Large intestine (tissue), 3 donors: ENCODE measurements at regions not wholly inside any gene's neighbourhood (a gene's known extent, or its start where the extent isn't known, plus 50 kb on each side); places are given as distances from the start of the nearest gene placed in this dataset.

Source experiments
- DNase-seq, 2 donors: peaks; one replicate each; pipeline versions ENCODE4 v3.0.0 to v3.0.0-alpha.2; 2013
- H3K27ac ChIP-seq: one replicate; pipeline ENCODE4 v1.5.1; 2013; ENCODE audit warnings: low read length
- H3K27me3 ChIP-seq: 2 replicates; pipeline ENCODE4 v1.6.1; 2013; ENCODE audit warnings: low read length; ENCODE audit not compliant: control insufficient read depth, insufficient read depth
- H3K36me3 ChIP-seq: 2 replicates; pipeline ENCODE4 v1.6.1; 2013; ENCODE audit warnings: low read length; ENCODE audit not compliant: control insufficient read depth, insufficient read depth
- H3K4me1 ChIP-seq: one replicate; pipeline ENCODE4 v1.6.1; 2013; ENCODE audit warnings: low read length; ENCODE audit not compliant: control insufficient read depth, insufficient read depth
- H3K4me3 ChIP-seq: one replicate; pipeline ENCODE4 v1.5.1; 2013; ENCODE audit warnings: low read length
- H3K9me3 ChIP-seq: one replicate; pipeline ENCODE4 v1.6.1; 2013; ENCODE audit warnings: mild to moderate bottlenecking, low read depth, low read length, moderate library complexity; ENCODE audit not compliant: control insufficient read depth
- WGBS: methylation state at CpG from one replicate; pipeline ENCODE4 v1.1.5; 2013; ENCODE audit warnings: low lambda C conversion rate; ENCODE audit not compliant: insufficient coverage; 5-methylcytosine and 5-hydroxymethylcytosine counted together

DNA sequence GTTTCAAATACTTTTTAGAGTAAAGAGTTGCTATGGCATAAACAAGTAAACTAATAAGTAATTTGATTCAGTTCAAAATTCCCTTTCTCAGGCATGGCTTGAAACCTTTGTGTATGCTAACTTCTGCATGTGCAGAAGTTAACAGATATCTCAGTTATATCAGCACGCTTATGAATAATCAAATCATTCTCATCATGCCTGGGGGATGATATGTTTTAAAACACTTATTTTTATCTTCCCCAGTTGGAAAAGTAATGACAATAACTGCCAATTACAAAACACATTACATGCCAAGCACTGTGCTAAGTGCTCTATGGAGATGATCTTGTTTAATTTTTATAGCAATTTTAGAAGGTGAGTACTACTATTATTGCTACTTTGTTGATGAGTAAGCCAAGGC is 146.4 kb downstream of the YIPF5 start:
- no peaks in the 10 kb centered on the region for H3K4me1 ChIP-seq
- DNase-seq, result no peak
- H3K9me3 ChIP-seq, result no peaks in the 10 kb centered on the region
- WGBS, result no CpG with 5 or more reads among the region's 1 CpG
- no peaks in the 10 kb centered on the region for H3K27me3 ChIP-seq
- H3K27ac ChIP-seq, result no peak overlapping the region
- no peaks in the 10 kb centered on the region for H3K36me3 ChIP-seq
- H3K4me3 ChIP-seq, result no peak overlapping the region

DNA sequence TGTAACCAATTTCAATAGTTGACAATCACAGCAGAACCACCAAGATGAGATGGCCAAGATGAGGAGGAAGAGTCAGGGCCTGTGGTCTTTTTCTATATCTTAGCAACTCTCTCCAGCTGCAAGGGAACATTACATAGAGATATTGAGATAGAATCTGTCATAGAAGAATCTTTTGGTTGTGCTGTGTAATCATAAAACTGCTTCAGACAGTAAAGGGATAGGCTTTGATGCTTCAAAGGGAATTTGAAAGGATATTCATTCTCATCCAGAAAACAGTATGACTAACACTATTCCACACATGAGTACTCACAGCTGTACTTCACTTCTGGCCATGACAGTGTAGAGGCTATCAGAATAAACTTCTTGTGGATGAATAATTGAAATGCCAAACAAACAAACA is 145.9 kb downstream of the YIPF5 start:
- Histone ChIP-seq H3K27ac (no peak overlapping the region), H3K4me3 (no peak overlapping the region), H3K27me3 (no peaks in the 10 kb centered on the region), H3K9me3 (no peaks in the 10 kb centered on the region), H3K4me1 (no peaks in the 10 kb centered on the region), H3K36me3 (no peaks in the 10 kb centered on the region)
- DNase-seq, result no peak

DNA sequence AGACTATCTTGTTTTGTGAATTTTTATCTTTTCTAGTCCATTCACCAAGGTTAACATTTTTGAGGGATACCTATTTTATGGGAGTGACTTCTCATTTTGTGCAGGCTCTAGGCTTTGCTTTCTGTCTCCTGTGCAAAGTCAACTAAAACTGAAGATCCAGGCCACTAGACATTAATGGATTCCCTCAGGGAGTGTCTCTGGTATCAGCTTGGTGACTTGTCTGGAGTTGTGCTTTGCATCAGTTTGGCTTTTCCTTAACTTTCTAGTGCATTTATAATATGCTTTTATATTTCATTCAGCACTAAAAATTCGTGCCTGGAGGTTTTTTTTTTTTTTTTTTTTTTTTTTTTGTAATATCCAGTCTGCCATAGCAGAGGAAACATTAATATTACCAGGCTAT is 144.2 kb downstream of the YIPF5 start:
- Histone ChIP-seq H3K27me3 (no peaks in the 10 kb centered on the region), H3K4me3 (no peak overlapping the region), H3K36me3 (no peaks in the 10 kb centered on the region), H3K4me1 (no peaks in the 10 kb centered on the region), H3K9me3 (no peaks in the 10 kb centered on the region), H3K27ac (no peak overlapping the region)
- no peak for DNase-seq
- WGBS, result 40% methylated on average over 1 of the region's 1 CpG

DNA sequence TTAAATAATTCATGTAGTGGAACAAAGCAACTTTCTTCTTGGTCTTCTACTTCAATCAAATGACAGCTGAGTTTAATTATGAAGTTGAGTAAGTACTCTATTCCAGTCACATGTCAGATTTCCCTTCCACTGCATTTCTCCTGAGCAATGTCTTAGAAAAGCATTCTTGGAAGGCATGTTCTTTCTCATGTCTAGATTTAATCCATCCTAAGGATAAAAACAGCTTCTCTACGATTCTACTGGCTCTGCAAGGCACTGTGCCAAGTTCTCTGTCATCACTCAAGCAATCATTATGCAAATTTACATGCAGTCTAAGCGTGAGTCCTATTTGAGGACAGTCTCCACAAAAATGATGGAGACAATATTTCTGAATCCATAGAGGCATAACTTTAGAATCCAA is 142.4 kb downstream of the YIPF5 start:
- H3K9me3 ChIP-seq, result no peaks in the 10 kb centered on the region
- no peak overlapping the region for H3K27ac ChIP-seq
- H3K27me3 ChIP-seq, result no peaks in the 10 kb centered on the region
- DNase-seq, result peak in 1 of 2 donors; percentile 30
- no peaks in the 10 kb centered on the region for H3K4me1 ChIP-seq
- no CpG with 5 or more reads among the region's 2 CpGs for WGBS
- no peak overlapping the region for H3K4me3 ChIP-seq
- H3K36me3 ChIP-seq, result no peaks in the 10 kb centered on the region

DNA sequence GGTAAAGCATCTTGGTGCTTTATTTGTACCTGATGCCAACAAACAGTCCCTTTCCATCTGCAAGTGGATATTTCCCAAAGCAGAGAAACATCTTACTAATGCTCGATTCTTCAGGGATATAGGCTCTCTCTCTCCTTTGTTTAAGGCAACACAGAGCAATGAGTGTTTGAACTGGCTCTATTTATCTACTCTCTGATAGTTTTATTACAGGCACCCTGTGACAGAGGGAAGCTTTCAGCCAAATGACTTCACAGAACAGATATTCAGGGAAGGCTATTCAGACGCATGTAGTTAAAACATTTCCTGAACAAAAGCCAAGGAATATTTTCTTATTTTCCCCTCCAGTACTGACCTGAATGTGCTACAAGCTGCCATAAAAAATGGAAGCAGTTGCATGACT is 141.8 kb downstream of the YIPF5 start:
- no peaks in the 10 kb centered on the region for H3K27me3 ChIP-seq
- WGBS, result 0% methylated on average over 1 of the region's 2 CpGs
- DNase-seq, result peak; percentile 23 to 62

DNA sequence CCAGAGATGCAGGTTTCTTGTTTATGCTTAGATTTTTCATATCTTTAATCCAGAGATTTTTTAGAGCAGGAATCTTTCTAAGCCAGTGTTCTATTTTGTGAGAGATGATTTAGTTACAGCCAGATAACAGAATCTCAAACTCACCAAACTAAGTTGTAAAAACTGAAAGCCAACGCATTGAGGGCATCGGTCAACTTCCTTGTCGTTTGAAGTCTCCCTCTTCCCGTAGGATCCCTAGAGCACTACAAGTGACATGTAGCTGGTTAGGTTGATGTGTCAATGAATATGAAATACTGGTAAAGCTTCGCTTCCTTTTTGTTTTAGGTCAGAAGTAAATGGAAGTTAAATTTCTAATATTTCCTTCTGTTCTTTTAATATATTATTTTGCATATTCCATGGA is 139.6 kb downstream of the YIPF5 start:
- H3K9me3 ChIP-seq, result no peaks in the 10 kb centered on the region
- no peaks in the 10 kb centered on the region for H3K27me3 ChIP-seq
- no peaks in the 10 kb centered on the region for H3K36me3 ChIP-seq
- H3K27ac ChIP-seq, result no peak overlapping the region
- peak in 1 of 2 donors; percentile 45 for DNase-seq
- WGBS, result 39% methylated on average over 3 of the region's 5 CpGs
- no peak overlapping the region for H3K4me3 ChIP-seq
- H3K4me1 ChIP-seq, result no peaks in the 10 kb centered on the region

More for the DNA sequence above, 141.8 kb downstream of the YIPF5 start:
- Histone ChIP-seq H3K4me1 (no peaks in the 10 kb centered on the region), H3K27ac (no peak overlapping the region), H3K36me3 (no peaks in the 10 kb centered on the region), H3K4me3 (no peak overlapping the region), H3K9me3 (no peaks in the 10 kb centered on the region)

DNA sequence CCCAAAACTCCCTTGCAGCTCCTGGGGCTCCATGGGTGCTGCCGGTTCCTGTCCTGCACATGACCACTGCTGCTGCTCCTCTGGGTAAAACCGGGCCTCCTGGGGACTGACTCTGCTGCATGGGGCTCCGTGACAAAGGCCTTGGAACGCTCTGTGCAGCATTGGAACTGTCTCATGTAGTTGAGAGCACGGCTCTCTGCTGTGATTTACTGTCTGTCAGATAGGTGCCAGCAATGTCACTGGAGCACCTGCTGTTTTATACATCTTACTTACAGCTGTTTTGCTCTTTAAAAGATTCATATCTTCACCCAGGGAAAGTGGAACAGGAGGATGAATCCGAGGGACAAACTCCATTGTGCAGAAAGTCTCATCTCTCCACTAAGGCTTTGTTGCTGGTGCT is 138.1 kb downstream of the YIPF5 start:
- peak in 1 of 2 donors; percentile 6 for DNase-seq
- no CpG with 5 or more reads among the region's 6 CpGs for WGBS

DNA sequence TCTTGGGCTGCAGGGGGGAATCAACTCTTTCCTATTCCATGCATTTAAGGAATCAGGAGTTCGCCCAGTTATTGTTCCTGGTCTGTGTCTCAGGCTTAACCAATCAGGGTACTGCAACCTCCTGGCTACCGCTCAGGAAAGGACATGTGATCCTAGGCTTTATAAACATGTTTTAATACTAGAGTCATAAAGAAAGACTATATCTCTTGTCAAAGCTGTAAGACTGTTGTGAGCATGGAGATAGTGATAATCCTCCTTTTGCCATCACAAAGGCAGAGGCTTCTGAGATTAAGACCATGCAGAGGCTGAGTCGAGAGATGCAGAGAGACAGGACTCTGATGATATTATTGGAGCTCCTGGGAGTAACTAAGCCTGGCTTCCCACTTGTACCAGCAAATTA is 137.0 kb downstream of the YIPF5 start:
- no peak for DNase-seq
- 80% methylated on average over 1 of the region's 3 CpGs for WGBS
- no peak overlapping the region for H3K4me3 ChIP-seq

More for the DNA sequence above, 138.1 kb downstream of the YIPF5 start:
- H3K4me1 ChIP-seq, result no peaks in the 10 kb centered on the region
- no peaks in the 10 kb centered on the region for H3K9me3 ChIP-seq
- H3K27me3 ChIP-seq, result no peaks in the 10 kb centered on the region
- no peaks in the 10 kb centered on the region for H3K36me3 ChIP-seq
- no peak overlapping the region for H3K4me3 ChIP-seq
- no peak overlapping the region for H3K27ac ChIP-seq

DNA sequence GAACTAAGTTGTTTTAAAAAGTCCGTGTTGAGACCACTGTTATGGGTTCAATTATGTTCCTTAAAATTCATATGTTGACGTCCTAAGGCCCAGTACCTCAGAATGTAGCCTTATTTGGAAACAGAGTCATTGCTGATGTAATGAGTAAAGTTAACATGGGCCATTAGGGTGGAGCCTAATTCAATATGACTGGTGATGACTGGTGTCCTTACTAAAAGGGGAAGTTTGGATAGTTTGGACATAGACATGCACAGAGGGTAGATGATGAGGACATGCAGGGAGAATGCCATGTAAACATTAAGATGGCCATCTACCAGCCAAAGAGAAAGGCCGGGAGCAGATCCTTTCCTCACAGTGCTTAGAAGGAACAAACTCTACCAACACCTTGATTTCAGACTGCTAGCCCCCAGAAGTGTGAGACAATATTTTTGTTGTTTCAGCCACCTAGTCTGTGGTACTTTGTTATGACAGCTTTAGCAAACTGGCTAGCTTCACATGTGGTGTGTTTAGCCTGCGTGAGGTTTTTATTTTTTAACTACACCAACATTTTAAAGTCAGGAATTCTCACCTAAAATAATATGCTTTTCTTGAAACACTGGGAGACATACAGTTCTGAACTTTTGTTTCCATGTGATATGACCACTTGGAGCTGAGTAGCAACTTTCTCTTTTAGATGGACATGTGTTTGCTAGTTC is 135.3 kb downstream of the YIPF5 start:
- H3K4me3 ChIP-seq, result no peak overlapping the region
- H3K4me1 ChIP-seq, result no peaks in the 10 kb centered on the region
- H3K27ac ChIP-seq, result no peak overlapping the region
- no CpG with 5 or more reads among the region's 4 CpGs for WGBS
- H3K36me3 ChIP-seq, result no peaks in the 10 kb centered on the region
- no peak for DNase-seq
- H3K27me3 ChIP-seq, result no peaks in the 10 kb centered on the region
- H3K9me3 ChIP-seq, result no peaks in the 10 kb centered on the region

More for the DNA sequence above, 137.0 kb downstream of the YIPF5 start:
- H3K9me3 ChIP-seq, result no peaks in the 10 kb centered on the region
- no peaks in the 10 kb centered on the region for H3K27me3 ChIP-seq
- no peaks in the 10 kb centered on the region for H3K36me3 ChIP-seq
- H3K27ac ChIP-seq, result no peak overlapping the region
- no peaks in the 10 kb centered on the region for H3K4me1 ChIP-seq

DNA sequence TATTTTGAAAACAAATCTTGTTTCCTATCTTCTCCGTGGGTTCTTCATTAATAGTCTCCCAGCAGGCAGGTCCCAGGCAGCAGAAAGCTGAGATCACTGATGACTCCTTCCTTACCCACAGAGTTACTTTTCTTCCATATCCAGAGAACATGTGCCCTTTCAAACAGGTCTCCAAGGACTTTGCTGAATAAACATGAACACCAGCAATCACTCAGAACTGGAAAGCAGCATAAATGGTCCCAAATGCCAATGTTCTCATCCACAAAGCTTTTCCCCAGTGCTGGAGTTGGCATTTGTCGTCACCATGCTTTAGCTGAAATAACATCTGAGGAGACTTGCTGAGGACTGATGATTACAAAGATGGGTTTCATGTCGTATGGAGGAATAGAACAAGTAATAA is 134.0 kb downstream of the YIPF5 start:
- Histone ChIP-seq H3K4me3 (no peak overlapping the region), H3K36me3 (no peaks in the 10 kb centered on the region), H3K27ac (no peak overlapping the region), H3K27me3 (no peaks in the 10 kb centered on the region), H3K9me3 (no peaks in the 10 kb centered on the region), H3K4me1 (no peaks in the 10 kb centered on the region)
- no peak for DNase-seq
- WGBS, result 100% methylated on average over 1 of the region's 3 CpGs

DNA sequence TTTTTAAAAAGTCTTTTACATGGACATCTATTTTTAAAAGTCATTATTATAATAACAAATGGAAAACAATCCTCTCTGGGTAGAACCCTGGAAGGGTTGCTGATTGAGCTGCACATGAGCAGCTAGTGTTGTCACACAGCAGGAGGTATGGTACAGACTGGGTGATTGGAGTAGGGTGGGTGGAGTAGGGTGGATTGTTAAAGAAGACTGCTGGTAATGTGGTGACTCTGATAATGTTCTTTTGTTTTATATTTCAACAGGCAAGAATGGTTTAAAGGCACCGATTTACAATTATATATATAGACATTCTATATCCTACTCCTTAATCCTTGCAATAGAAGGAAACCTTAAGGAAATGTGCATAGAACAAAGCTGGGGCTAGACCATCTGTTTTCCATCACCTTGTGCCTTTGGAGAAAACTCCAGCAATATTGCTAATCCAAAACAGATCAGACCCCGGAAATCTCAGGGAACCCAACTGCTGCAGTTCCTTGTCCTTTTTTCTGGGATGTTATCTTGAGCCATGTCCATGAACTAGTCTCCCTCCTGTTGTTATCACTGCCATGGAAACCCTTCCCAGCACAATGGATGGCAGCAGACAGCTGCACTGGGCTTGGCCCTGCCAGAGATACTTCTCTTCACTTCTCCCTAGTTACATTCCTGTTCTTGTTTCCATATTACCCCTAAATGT is 129.7 kb downstream of the YIPF5 start:
- no peak for DNase-seq
- H3K27ac ChIP-seq, result no peak overlapping the region
- no peaks in the 10 kb centered on the region for H3K36me3 ChIP-seq
- no peaks in the 10 kb centered on the region for H3K9me3 ChIP-seq
- no peak overlapping the region for H3K4me3 ChIP-seq
- no peaks in the 10 kb centered on the region for H3K4me1 ChIP-seq
- 100% methylated on average over 2 of the region's 2 CpGs for WGBS
- H3K27me3 ChIP-seq, result no peaks in the 10 kb centered on the region
